Stomach (tissue), 8 donors: ENCODE measurements at regions not wholly inside any gene's neighbourhood (a gene's known extent, or its start where the extent isn't known, plus 50 kb on each side); places are given as distances from the start of the nearest gene placed in this dataset.

Experiments used
- DNase-seq, 2 donors: peaks; one replicate each; pipeline versions ENCODE4 v3.0.0 to v3.0.0-alpha.2; 2013 to 2019
- H3K27ac ChIP-seq, 5 donors: fragments of 200-600 bp in 4 of 5; sonication (generic) in 4 of 5; one replicate each; pipeline ENCODE4 v1.5.1; 2013 to 2019; ENCODE audit warnings: mild to moderate bottlenecking in 1 of 5, moderate library complexity in 1 of 5
- H3K27me3 ChIP-seq, 3 donors: fragments of 200-600 bp; sonication (generic); one replicate each; pipeline ENCODE4 v1.5.1; 2017 to 2019; ENCODE audit warnings: mixed run types in 1 of 3
- H3K36me3 ChIP-seq, 4 donors: fragments of 200-600 bp; sonication (generic); 1 replicate in 3 of 4; 2 replicates in 1 of 4; pipeline ENCODE4 v1.5.1; 2016 to 2019
- H3K4me1 ChIP-seq, 4 donors: fragments of 200-600 bp; sonication (generic); one replicate each; pipeline ENCODE4 v1.5.1; 2016 to 2019
- H3K4me3 ChIP-seq, 4 donors: fragments of 200-600 bp; sonication (generic) in 3 of 4; one replicate each; pipeline ENCODE4 v1.5.1; 2016 to 2019; ENCODE audit warnings: mild to moderate bottlenecking in 1 of 4
- H3K9me3 ChIP-seq, 4 donors: fragments of 200-600 bp; sonication (generic); one replicate each; pipeline ENCODE4 v1.5.1; 2016 to 2019
- CTCF ChIP-seq, 7 experiments: fragments of 450-650 bp in 4 of 7; fragments of 200-600 bp in 3 of 7; sonication (generic) in 3 of 7; IDR thresholded peaks; one replicate each; pipeline ENCODE4 v1.5.1; 2016 to 2019; ENCODE audit warnings: antibody characterized with exemption in 7 of 7, control low read depth in 2 of 7, mild to moderate bottlenecking in 1 of 7
- EP300 ChIP-seq: sonication (generic); formaldehyde crosslinking; IDR thresholded peaks from one replicate; pipeline ENCODE4 v1.6.1; 2017; ENCODE audit warnings: antibody characterized with exemption
- POLR2A ChIP-seq, 4 donors: fragments of 450-650 bp; IDR thresholded peaks; one replicate each; pipeline ENCODE4 v1.6.1; 2016; ENCODE audit warnings: antibody characterized with exemption in 4 of 4, control low read depth in 2 of 4, mild to moderate bottlenecking in 1 of 4, moderate library complexity in 1 of 4
- POLR2AphosphoS5 ChIP-seq, 3 donors: sonication (generic); formaldehyde crosslinking; IDR thresholded peaks; one replicate each; pipeline ENCODE4 v1.6.1; 2016; ENCODE audit warnings: antibody characterized with exemption in 3 of 3
- WGBS, 5 donors: extraction: QIAGEN DNeasy Blood & Tissue Kit in 3 of 5; methylation state at CpG; one replicate each; pipeline versions ENCODE4 v1.1.5 to v1.1.7; 2013 to 2018; 5-methylcytosine and 5-hydroxymethylcytosine counted together
- intact Hi-C: fragments of 100-400 bp; cut with DNase I; formaldehyde crosslinking; loops from one replicate; pipeline ENCODE4 v1.15.1; 2023; ENCODE audit warnings: low total_unique reads
- donor health status: healthy with polysubstance abuse.
- donor health status: Bipolar disorder and iron deficiency.
- donor health status: healthy.

- H3K27me3 ChIP-seq: no peaks in the 10 kb centered on the region
- peaks cover 0 to 4% (median 0%) of the 10 kb centered on the region in 4 donors for H3K9me3 ChIP-seq
- H3K36me3 ChIP-seq: no peaks in the 10 kb centered on the region
- DNase-seq: no peak
- no peak overlapping the region for H3K27ac ChIP-seq
- 57 to 69% (median 65%) methylated on average over 3 of the region's 3 CpGs for WGBS, 5 donors
- H3K4me1 ChIP-seq: peaks cover 0 to 4% (median 0%) of the 10 kb centered on the region in 4 donors
- intact Hi-C loops: no loop called here
- no peak for TF ChIP-seq EP300
- no peak for TF ChIP-seq POLR2A (IDR thresholded peaks at IDR 0.05)
- no peak for TF ChIP-seq POLR2AphosphoS5 (IDR thresholded peaks at IDR 0.05)
- no peak for TF ChIP-seq CTCF (IDR thresholded peaks at IDR 0.05)
- no peak overlapping the region for H3K4me3 ChIP-seq
These were observed 386.9 kb downstream of the AMY1C start for GRCh38 chr1:104136621-104137020.

DNA sequence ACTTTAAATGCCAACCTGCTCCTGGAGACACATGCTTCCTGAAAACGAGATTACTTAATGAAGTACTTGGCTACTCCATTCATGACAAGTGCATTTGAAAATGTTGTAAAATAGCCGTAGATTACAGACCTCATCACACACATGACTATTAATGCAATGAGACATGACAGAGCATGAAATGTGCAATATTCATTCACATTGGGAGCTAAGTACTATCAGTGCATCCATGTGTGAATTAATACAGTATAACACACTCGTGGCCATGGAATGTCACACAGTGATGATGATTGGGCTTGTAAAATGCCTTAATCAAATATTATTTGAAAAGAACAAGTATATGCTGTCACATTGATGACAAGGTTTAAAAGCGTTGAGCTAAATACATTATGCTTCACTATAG lies 407.0 kb downstream of the AMY1C start:
- Histone ChIP-seq H3K36me3 (no peaks in the 10 kb centered on the region), H3K4me3 (no peak overlapping the region), H3K27me3 (no peaks in the 10 kb centered on the region), H3K4me1 (no peaks in the 10 kb centered on the region), H3K9me3 (peaks cover 0 to 25% (median 12%) of the 10 kb centered on the region in 4 donors), H3K27ac (no peak overlapping the region)
- intact Hi-C loops: no loop called here
- TF ChIP-seq EP300: no peak
- DNase-seq: no peak
- WGBS, 5 donors: 73 to 80% (median 79%) methylated on average over 4 of the region's 4 CpGs

- WGBS, 5 donors: 66 to 80% (median 69%) methylated on average over 3 of the region's 3 CpGs
- H3K36me3 ChIP-seq: no peaks in the 10 kb centered on the region
- DNase-seq: no peak
- no peaks in the 10 kb centered on the region for H3K4me1 ChIP-seq
- H3K27ac ChIP-seq: no peak overlapping the region
- H3K4me3 ChIP-seq: no peak overlapping the region
- intact Hi-C loops: no loop called here
- TF ChIP-seq POLR2A (IDR thresholded peaks at IDR 0.05): no peak
- H3K27me3 ChIP-seq: no peaks in the 10 kb centered on the region
- peaks cover 0 to 10% (median 4%) of the 10 kb centered on the region in 4 donors for H3K9me3 ChIP-seq
These were observed 414.3 kb downstream of the AMY1C start for GRCh38 chr1:104163912-104164476.

GRCh38 chr1:104172243-104172681 lies 422.6 kb downstream of the AMY1C start:
- no peak for TF ChIP-seq EP300
- no peak for TF ChIP-seq POLR2AphosphoS5 (IDR thresholded peaks at IDR 0.05)
- TF ChIP-seq POLR2A (IDR thresholded peaks at IDR 0.05): no peak
- no peak for TF ChIP-seq CTCF (IDR thresholded peaks at IDR 0.05)
- Histone ChIP-seq H3K27ac (no peak overlapping the region), H3K4me3 (no peak overlapping the region), H3K36me3 (no peaks in the 10 kb centered on the region), H3K9me3 (peaks cover 0 to 34% (median 6%) of the 10 kb centered on the region in 4 donors), H3K27me3 (no peaks in the 10 kb centered on the region), H3K4me1 (no peaks in the 10 kb centered on the region)
- intact Hi-C loops: no loop called here
- WGBS, 5 donors: 75 to 94% (median 92%) methylated on average over 11 to 25 of the region's 25 CpGs
- DNase-seq: no peak

GRCh38 chr1:104182251-104182650 lies 432.6 kb downstream of the AMY1C start:
- DNase-seq: no peak
- intact Hi-C loops: no loop called here
- H3K27me3 ChIP-seq: no peaks in the 10 kb centered on the region
- H3K4me1 ChIP-seq: no peaks in the 10 kb centered on the region
- no peak overlapping the region for H3K4me3 ChIP-seq
- H3K36me3 ChIP-seq: no peaks in the 10 kb centered on the region
- WGBS, 5 donors: 13 to 30% (median 23%) methylated on average over 3 of the region's 3 CpGs
- no peak overlapping the region for H3K27ac ChIP-seq
- no peak for TF ChIP-seq POLR2AphosphoS5 (IDR thresholded peaks at IDR 0.05)
- TF ChIP-seq EP300: no peak
- no peak for TF ChIP-seq POLR2A (IDR thresholded peaks at IDR 0.05)
- no peak for TF ChIP-seq CTCF (IDR thresholded peaks at IDR 0.05)
- peaks cover 0 to 5% (median 0%) of the 10 kb centered on the region in 4 donors for H3K9me3 ChIP-seq
